HepG2 (cell line): ENCODE measurements at regions not wholly inside any gene's neighbourhood (a gene's known extent, or its start where the extent isn't known, plus 50 kb on each side); places are given as distances from the start of the nearest gene placed in this dataset.
A peak's percentile ranks its signal among the peaks of the same experiment; 100 is the strongest.

ENCODE experiments used
- ATAC-seq: fragments of 200-7000 bp; cut with Tn5 transposase; 3 replicates; pipeline ENCODE4 v1.9.1; 2020; ENCODE audit warnings: mild to moderate bottlenecking, moderate library complexity
- BruUV-seq: library from RNA; stranded (reverse); fragments of 400-500 nt; replicated peaks from 2 replicates; lab custom pipeline; 2021; lab: Mats Ljungman, UMichigan
- CTCF ChIA-PET: fragments of 300-600 bp; formaldehyde crosslinking; extraction: SDS; loops from one replicate; lab custom pipeline; 2021; ENCODE audit warnings: low total read pairs, inconsistent platforms, low intra/inter-chr PET ratio; lab: Yijun Ruan, JAX
- POLR2A ChIA-PET: fragments of 350-600 bp; sonication (Branson Sonifier 250); formaldehyde crosslinking; loops from one replicate; lab custom pipeline; 2020; ENCODE audit warnings: antibody characterized with exemption, inconsistent platforms; lab: Yijun Ruan, JAX
- DNase-seq: peaks from one replicate; pipeline ENCODE4 v3.0.0-alpha.2; 2015; ENCODE audit warnings: low spot score
- FAIRE-seq: peaks from 3 replicates; lab custom pipeline; 2011; peaks lifted over from hg19 to GRCh38; lab: Jason Lieb, UNC
- H2AFZ ChIP-seq: one replicate; pipeline ENCODE4 v1.6.1; 2011; ENCODE audit warnings: low read length, inconsistent platforms
- H3K27ac ChIP-seq: fragments of 300-600 bp; 3 replicates; pipeline ENCODE4 v1.8.0; 2011; ENCODE audit warnings: mixed run types, mild to moderate bottlenecking, mixed read lengths, low read length, inconsistent platforms; ENCODE audit not compliant: insufficient read depth; ENCODE audit errors: extremely low read length
- H3K27me3 ChIP-seq, 2 experiments: fragments of 200-600 bp in 1 of 2; 2 replicates in 1 of 2; 3 replicates in 1 of 2; pipeline versions ENCODE4 v1.6.0 to v1.8.0; 2011; ENCODE audit warnings: low read length in 2 of 2, mild to moderate bottlenecking in 2 of 2, moderate library complexity in 2 of 2, inconsistent platforms in 1 of 2; ENCODE audit not compliant: insufficient read depth in 2 of 2, control insufficient read depth in 1 of 2
- H3K36me3 ChIP-seq, 2 experiments: fragments of 200-600 bp in 1 of 2; replicated peaks in 1 of 2; 2 replicates in 1 of 2; 3 replicates in 1 of 2; pipeline versions ENCODE4 v1.5.1 to v1.8.0; 2011; ENCODE audit warnings: low read length in 2 of 2, inconsistent platforms in 1 of 2; ENCODE audit not compliant: insufficient read depth in 2 of 2, control insufficient read depth in 1 of 2
- H3K4me1 ChIP-seq: 2 replicates; pipeline ENCODE4 v1.5.1; 2012; ENCODE audit warnings: low read length, inconsistent platforms; ENCODE audit not compliant: insufficient read depth
- H3K4me2 ChIP-seq: 2 replicates; pipeline ENCODE4 v1.6.0; 2011; ENCODE audit warnings: low read depth, low read length, inconsistent platforms
- H3K4me3 ChIP-seq, 3 experiments: fragments of 200-600 bp in 1 of 3; sonication (generic), shearing (Covaris generic) in 1 of 3; replicated peaks in 1 of 3; 2 replicates each; pipeline ENCODE4 v1.5.1; 2011 to 2016; ENCODE audit warnings: low read length in 3 of 3, inconsistent platforms in 2 of 3, low read depth in 2 of 3, mild to moderate bottlenecking in 2 of 3, control low read depth in 1 of 3, mixed read lengths in 1 of 3; ENCODE audit not compliant: insufficient read depth in 1 of 3
- H3K79me2 ChIP-seq: one replicate; pipeline ENCODE4 v1.6.1; 2011; ENCODE audit warnings: low read length, inconsistent platforms; ENCODE audit not compliant: insufficient read depth
- H3K9ac ChIP-seq: 2 replicates; pipeline ENCODE4 v1.6.0; 2011; ENCODE audit warnings: mild to moderate bottlenecking, low read depth, low read length, inconsistent platforms; ENCODE audit not compliant: insufficient read depth
- H3K9me3 ChIP-seq: 2 replicates; pipeline ENCODE4 v1.5.1; 2012; ENCODE audit warnings: mild to moderate bottlenecking, low read length
- H4K20me1 ChIP-seq: 2 replicates; pipeline ENCODE4 v1.6.0; 2011; ENCODE audit warnings: inconsistent platforms, mild to moderate bottlenecking, low read length, moderate library complexity; ENCODE audit not compliant: insufficient read depth
- DNMT3B ChIP-seq: conservative IDR thresholded peaks from 2 replicates; pipeline ENCODE4 v1.6.1; 2016; ENCODE audit warnings: missing biosample characterization, control low read depth
- FOXA3 ChIP-seq: IDR thresholded peaks from 2 replicates; pipeline ENCODE4 v1.6.1; 2016; ENCODE audit warnings: missing genetic modification reagents, missing compliant biosample characterization
- FOXK1 ChIP-seq: sonication (generic); formaldehyde crosslinking; IDR thresholded peaks from 2 replicates; pipeline ENCODE4 v1.4.0; 2020; ENCODE audit warnings: low read depth, missing genetic modification reagents, borderline replicate concordance
- GRHL1 ChIP-seq: sonication (generic); formaldehyde crosslinking; conservative IDR thresholded peaks from 2 replicates; pipeline ENCODE4 v1.8.0; 2022; ENCODE audit warnings: missing genetic modification reagents
- MEIS2 ChIP-seq: sonication (generic); formaldehyde crosslinking; IDR thresholded peaks from 2 replicates; pipeline ENCODE4 v1.9.0; 2021; ENCODE audit warnings: mild to moderate bottlenecking, missing genetic modification reagents
- MXD1 ChIP-seq: sonication (generic); formaldehyde crosslinking; IDR thresholded peaks from 2 replicates; pipeline ENCODE4 v1.4.0; 2020; ENCODE audit warnings: mild to moderate bottlenecking, missing genetic modification reagents
- ONECUT2 ChIP-seq: sonication (generic); formaldehyde crosslinking; IDR thresholded peaks from 2 replicates; pipeline ENCODE4 v1.4.0; 2020; ENCODE audit warnings: missing genetic modification reagents
- RXRB ChIP-seq: IDR thresholded peaks from 2 replicates; pipeline ENCODE4 v1.6.1; 2016; ENCODE audit warnings: borderline replicate concordance, missing genetic modification reagents, missing compliant biosample characterization
- SP2 ChIP-seq: sonication (generic); formaldehyde crosslinking; IDR thresholded peaks from 2 replicates; pipeline ENCODE4 v1.5.1; 2020; ENCODE audit warnings: mild to moderate bottlenecking, missing genetic modification reagents
- THAP11 ChIP-seq: IDR thresholded peaks from 2 replicates; pipeline ENCODE4 v1.6.1; 2016; ENCODE audit warnings: missing biosample characterization, missing genetic modification reagents
- ZKSCAN1 ChIP-seq: fragments of 150-350 bp; IDR thresholded peaks from 2 replicates; pipeline ENCODE4 v1.6.1; 2014; ENCODE audit warnings: low read length
- ZNF280D ChIP-seq: sonication (generic); formaldehyde crosslinking; IDR thresholded peaks from 2 replicates; pipeline ENCODE4 v1.5.1; 2020; ENCODE audit warnings: mild to moderate bottlenecking, missing genetic modification reagents
- ZNF331 ChIP-seq: sonication (generic); formaldehyde crosslinking; IDR thresholded peaks from 2 replicates; pipeline ENCODE4 v1.4.0; 2020; ENCODE audit warnings: missing genetic modification reagents
- ZNF691 ChIP-seq: sonication (generic); formaldehyde crosslinking; IDR thresholded peaks from 2 replicates; pipeline ENCODE4 v1.4.0; 2020; ENCODE audit warnings: missing genetic modification reagents, low read depth, mild to moderate bottlenecking, borderline replicate concordance
- ZNF800 ChIP-seq: sonication (generic); formaldehyde crosslinking; IDR thresholded peaks from 2 replicates; pipeline ENCODE4 v1.4.0; 2020; ENCODE audit warnings: missing genetic modification reagents
- WGBS: methylation state at CpG from one replicate; pipeline ENCODE4 v1.1.6; 2017; ENCODE audit warnings: low lambda C conversion rate; 5-methylcytosine and 5-hydroxymethylcytosine counted together
- in situ Hi-C: cut with HindIII; loops from 2 replicates; pipeline ENCODE4 v1.10.0; 2017; ENCODE audit warnings: low pct_unique_long_range_greater_than_20kb; ENCODE audit not compliant: extremely low pct_ligation_motif_present
- intact Hi-C: fragments of 100-400 bp; cut with micrococcal nuclease; formaldehyde crosslinking; loops from one replicate; pipeline ENCODE4 v1.10.0; 2022; ENCODE audit not compliant: unreplicated experiment

- POLR2A ChIA-PET: interaction anchor here (1.2 to 1.4 kb wide), 2 partner anchors 18 to 121 kb away, joined by 3 to 8 read pairs; no protein-coding TSS in a partner anchor
- intact Hi-C loops: no loop called here
- TF ChIP-seq ZNF331 (CRISPR knock-in tag) (0 out of 2 replicates have a peak, but pooled peaks have one; percentile 28), MEIS2 (CRISPR knock-in tag) (no peak), ZKSCAN1 (no peak), DNMT3B (no peak), RXRB (0 out of 2 replicates have a peak, but pooled peaks have one; percentile 11), THAP11 (CRISPR knock-in tag) (no peak), ZNF800 (CRISPR knock-in tag) (no peak), FOXK1 (CRISPR knock-in tag) (0 out of 2 replicates have a peak, but pooled peaks have one; percentile 24), ZNF280D (CRISPR knock-in tag) (no peak), FOXA3 (CRISPR knock-in tag) (peak; percentile 69; the same call in 1 of the 2 replicates), MXD1 (CRISPR knock-in tag) (no peak), SP2 (CRISPR knock-in tag) (no peak), ONECUT2 (CRISPR knock-in tag) (no peak), GRHL1 (no peak), ZNF691 (CRISPR knock-in tag) (no peak)
These were observed 119.7 kb upstream of the ABCA1 start for GRCh38 chr9:105047742-105048041.

More at GRCh38 chr9:105047742-105048041, 119.7 kb upstream of the ABCA1 start:
- WGBS: 0% methylated on average over 2 of the region's 2 CpGs
- Histone ChIP-seq H3K9ac (no peak overlapping the region), H3K4me1 (peaks cover 28% of the 10 kb centered on the region), H2AFZ (no peak overlapping the region), H4K20me1 (no peaks in the 10 kb centered on the region), H3K4me3 (no peak overlapping the region), H3K27ac (no peak overlapping the region), H3K79me2 (no peaks in the 10 kb centered on the region), H3K9me3 (no peaks in the 10 kb centered on the region), H3K27me3 (no peaks in the 10 kb centered on the region), H3K4me2 (0 out of 2 replicates have a peak overlapping the region, but pooled peaks have one; percentile 4), H3K36me3 (no peaks in the 10 kb centered on the region)
- CTCF ChIA-PET: no interaction called here
- BruUV-seq: no TSS peak
- FAIRE-seq (no peak), ATAC-seq (peak; percentile 50), DNase-seq (peak; percentile 77)
- in situ Hi-C loops: no loop called here
